ENCODE measurements at regions not wholly inside any gene's neighbourhood (a gene's known extent, or its start where the extent isn't known, plus 50 kb on each side); places are given as distances from the start of the nearest gene placed in this dataset.

- TF ChIP-seq EZH2phosphoT487 (IDR thresholded peaks at IDR 0.05) (no peak), CTCF (IDR thresholded peaks at IDR 0.05) (no peak), EZH2 (IDR thresholded peaks at IDR 0.05) (no peak)
Observed at GRCh38 chr7:9120331-9120730, 686.9 kb downstream of the NXPH1 start.
